T-cell (primary cell): ENCODE measurements at regions not wholly inside any gene's neighbourhood (a gene's known extent, or its start where the extent isn't known, plus 50 kb on each side); places are given as distances from the start of the nearest gene placed in this dataset.

Source experiments
- ATAC-seq, 4 experiments: fragments of 200-7000 bp in 3 of 4; fragments of 150-1000 bp in 1 of 4; cut with Tn5 transposase; replicated peaks in 1 of 4; 1 replicate in 3 of 4; 2 replicates in 1 of 4; pipeline ENCODE4 v1.10.0; 2021; ENCODE audit warnings: moderate library complexity in 3 of 4, mild to moderate bottlenecking in 2 of 4, moderate number of reproducible peaks in 1 of 4
- CTCF ChIA-PET, 2 donors: fragments of 300-600 bp; sonication (Branson Sonifier 250); formaldehyde crosslinking; loops; one replicate each; lab custom pipeline; 2022; ENCODE audit warnings: antibody characterized with exemption in 2 of 2; lab: Charles Lee
- POLR2A ChIA-PET, 2 donors: fragments of 300-600 bp; sonication (Branson Sonifier 250); formaldehyde crosslinking; loops; one replicate each; lab custom pipeline; 2022; ENCODE audit warnings: antibody characterized with exemption in 2 of 2; lab: Charles Lee
- DNase-seq, 35 experiments: peaks; one replicate each; pipeline versions ENCODE4 v3.0.0 to v3.0.0-alpha.2; 2013 to 2023
- H3K27ac ChIP-seq: one replicate; pipeline ENCODE4 v1.5.1; 2013; ENCODE audit warnings: low read length
- H3K27me3 ChIP-seq, 2 experiments: replicated peaks in 1 of 2; 1 replicate in 1 of 2; 2 replicates in 1 of 2; pipeline versions ENCODE4 v1.6.1 to v1.7.0; 2013; ENCODE audit warnings: low read length in 1 of 2, mixed read lengths in 1 of 2; ENCODE audit not compliant: control insufficient read depth in 2 of 2, insufficient read depth in 2 of 2; ENCODE audit errors: extremely low read depth in 1 of 2
- H3K36me3 ChIP-seq, 2 donors: 1 replicate in 1 of 2; 2 replicates in 1 of 2; pipeline versions ENCODE4 v1.6.1 to v1.7.0; 2013; ENCODE audit warnings: low read length in 1 of 2; ENCODE audit not compliant: control insufficient read depth in 2 of 2, insufficient read depth in 1 of 2; ENCODE audit errors: extremely low read depth in 1 of 2
- H3K4me1 ChIP-seq, 2 experiments: 1 replicate in 1 of 2; 2 replicates in 1 of 2; pipeline versions ENCODE4 v1.6.1 to v1.7.0; 2013; ENCODE audit warnings: low read length in 2 of 2, mixed read lengths in 1 of 2; ENCODE audit not compliant: insufficient read depth in 2 of 2, control insufficient read depth in 1 of 2; ENCODE audit errors: extremely low read depth in 1 of 2
- H3K4me3 ChIP-seq, 2 donors: 1 replicate in 1 of 2; 2 replicates in 1 of 2; pipeline versions ENCODE4 v1.5.1 to v1.7.0; 2013; ENCODE audit warnings: mild to moderate bottlenecking in 2 of 2, low read length in 1 of 2, moderate library complexity in 1 of 2; ENCODE audit not compliant: control insufficient read depth in 1 of 2; ENCODE audit errors: extremely low read depth in 1 of 2
- H3K9me3 ChIP-seq: 2 replicates; pipeline ENCODE4 v1.7.0; 2013
- H3K27ac Mint-ChIP-seq, 2 donors: one replicate each; pipeline ENCODE4 v1.8.0; 2020 to 2021; ENCODE audit warnings: mild to moderate bottlenecking in 2 of 2, mixed read lengths in 2 of 2
- H3K27me3 Mint-ChIP-seq, 2 donors: one replicate each; pipeline ENCODE4 v1.8.0; 2021 to 2022; ENCODE audit warnings: mixed read lengths in 2 of 2
- H3K36me3 Mint-ChIP-seq: one replicate; pipeline ENCODE4 v1.8.0; 2021; ENCODE audit warnings: mixed read lengths
- H3K4me1 Mint-ChIP-seq, 3 donors: one replicate each; pipeline ENCODE4 v1.8.0; 2020 to 2022; ENCODE audit warnings: mixed read lengths in 3 of 3, mild to moderate bottlenecking in 1 of 3
- H3K4me3 Mint-ChIP-seq, 3 donors: one replicate each; pipeline ENCODE4 v1.8.0; 2020 to 2022; ENCODE audit warnings: mild to moderate bottlenecking in 3 of 3, mixed read lengths in 3 of 3, moderate library complexity in 3 of 3
- H3K9me3 Mint-ChIP-seq, 3 donors: one replicate each; pipeline ENCODE4 v1.8.0; 2020 to 2022; ENCODE audit warnings: mixed read lengths in 3 of 3
- WGBS: methylation state at CpG from one replicate; pipeline ENCODE4 v1.1.5; 2013; ENCODE audit warnings: missing lambda C conversion rate; ENCODE audit not compliant: insufficient coverage; 5-methylcytosine and 5-hydroxymethylcytosine counted together

GRCh38 chr11:27841023-27841422 is 140.8 kb upstream of the BDNF start:
- Histone ChIP-seq H3K27me3 (no peaks in the 10 kb centered on the region), H3K9me3 (no peaks in the 10 kb centered on the region), H3K4me1 (no peaks in the 10 kb centered on the region), H3K36me3 (no peaks in the 10 kb centered on the region), H3K27ac (no peak overlapping the region), H3K4me3 (no peak overlapping the region)
- no peak overlapping the region for H3K27ac Mint-ChIP-seq
- H3K9me3 Mint-ChIP-seq: peaks cover 5 to 11% (median 6%) of the 10 kb centered on the region in 3 donors
- peaks cover 0 to 5% of the 10 kb centered on the region in 2 donors for H3K27me3 Mint-ChIP-seq
- ATAC-seq: no peak
- H3K4me3 Mint-ChIP-seq: no peak overlapping the region
- H3K36me3 Mint-ChIP-seq: no peaks in the 10 kb centered on the region
- ChIA-PET POLR2A (no interaction called here), CTCF (no interaction called here)
- DNase-seq: no peak
- no peaks in the 10 kb centered on the region for H3K4me1 Mint-ChIP-seq

GRCh38 chr11:27839226-27839913 is 139.1 kb upstream of the BDNF start:
- POLR2A ChIA-PET: no interaction called here
- no peak overlapping the region for H3K4me3 ChIP-seq
- no peaks in the 10 kb centered on the region for H3K4me1 ChIP-seq
- no peak overlapping the region for H3K27ac ChIP-seq
- no peak for DNase-seq
- H3K27me3 ChIP-seq: peaks cover 0 to 3% of the 10 kb centered on the region in 2 experiments
- peaks cover 0 to 8% (median 4%) of the 10 kb centered on the region in 3 donors for H3K9me3 Mint-ChIP-seq
- no peaks in the 10 kb centered on the region for H3K4me1 Mint-ChIP-seq
- no peaks in the 10 kb centered on the region for H3K36me3 ChIP-seq
- no peak for ATAC-seq
- CTCF ChIA-PET: interaction anchor here in 1 of 2 donors (1.4 kb wide), 1 partner anchor 690 kb away, joined by 4 read pairs; no protein-coding TSS in a partner anchor
- no peak overlapping the region for H3K27ac Mint-ChIP-seq
- H3K27me3 Mint-ChIP-seq: peaks cover 1 to 7% of the 10 kb centered on the region in 2 donors
- H3K36me3 Mint-ChIP-seq: no peaks in the 10 kb centered on the region
- H3K9me3 ChIP-seq: no peaks in the 10 kb centered on the region
- 71% methylated on average over 2 of the region's 3 CpGs for WGBS
- no peak overlapping the region for H3K4me3 Mint-ChIP-seq

GRCh38 chr11:27838674-27839073 is 138.4 kb upstream of the BDNF start:
- ChIA-PET POLR2A (no interaction called here), CTCF (interaction anchor here in 1 of 2 donors (1.4 kb wide), 1 partner anchor 690 kb away, joined by 4 read pairs; no protein-coding TSS in a partner anchor)
- DNase-seq: no peak
- H3K9me3 Mint-ChIP-seq: peaks cover 0 to 8% (median 4%) of the 10 kb centered on the region in 3 donors
- no peak overlapping the region for H3K4me3 Mint-ChIP-seq
- ATAC-seq: no peak
- no peaks in the 10 kb centered on the region for H3K36me3 Mint-ChIP-seq
- no peak overlapping the region for H3K27ac Mint-ChIP-seq
- peaks cover 1 to 7% of the 10 kb centered on the region in 2 donors for H3K27me3 Mint-ChIP-seq
- no peaks in the 10 kb centered on the region for H3K4me1 Mint-ChIP-seq
- Histone ChIP-seq H3K36me3 (no peaks in the 10 kb centered on the region), H3K27ac (no peak overlapping the region), H3K27me3 (peaks cover 0 to 3% of the 10 kb centered on the region in 2 experiments), H3K4me3 (no peak overlapping the region), H3K4me1 (no peaks in the 10 kb centered on the region), H3K9me3 (no peaks in the 10 kb centered on the region)
- WGBS: 43% methylated on average over 6 of the region's 6 CpGs

GRCh38 chr11:27837895-27838563 is 137.8 kb upstream of the BDNF start:
- ChIA-PET POLR2A (no interaction called here), CTCF (interaction anchor here in 1 of 2 donors (1.4 kb wide), 1 partner anchor 691 kb away, joined by 4 read pairs; no protein-coding TSS in a partner anchor)
- H3K4me1 Mint-ChIP-seq: no peaks in the 10 kb centered on the region
- Histone ChIP-seq H3K36me3 (no peaks in the 10 kb centered on the region), H3K27ac (no peak overlapping the region), H3K4me3 (no peak overlapping the region), H3K9me3 (no peaks in the 10 kb centered on the region), H3K4me1 (no peaks in the 10 kb centered on the region), H3K27me3 (peaks cover 0 to 3% of the 10 kb centered on the region in 2 experiments)
- DNase-seq: no peak
- H3K4me3 Mint-ChIP-seq: no peak overlapping the region
- H3K27me3 Mint-ChIP-seq: peaks cover 1 to 7% of the 10 kb centered on the region in 2 donors
- ATAC-seq: no peak
- H3K27ac Mint-ChIP-seq: no peak overlapping the region
- H3K9me3 Mint-ChIP-seq: peaks cover 0 to 8% (median 2%) of the 10 kb centered on the region in 3 donors
- no peaks in the 10 kb centered on the region for H3K36me3 Mint-ChIP-seq
- 56% methylated on average over 2 of the region's 2 CpGs for WGBS

GRCh38 chr11:27830206-27830605 is 130.0 kb upstream of the BDNF start:
- peaks cover 0 to 9% of the 10 kb centered on the region in 2 experiments for H3K27me3 ChIP-seq
- POLR2A ChIA-PET: no interaction called here
- no peak overlapping the region for H3K27ac Mint-ChIP-seq
- no peaks in the 10 kb centered on the region for H3K36me3 Mint-ChIP-seq
- H3K9me3 ChIP-seq: no peaks in the 10 kb centered on the region
- no peak overlapping the region for H3K4me3 Mint-ChIP-seq
- H3K9me3 Mint-ChIP-seq: no peaks in the 10 kb centered on the region
- no peak overlapping the region for H3K27ac ChIP-seq
- no peaks in the 10 kb centered on the region for H3K36me3 ChIP-seq
- 47% methylated on average over 3 of the region's 3 CpGs for WGBS
- CTCF ChIA-PET: no interaction called here
- ATAC-seq (peak in 1 of 4 experiments; percentile 31), DNase-seq (no peak)
- H3K4me1 ChIP-seq: no peaks in the 10 kb centered on the region
- H3K4me1 Mint-ChIP-seq: no peaks in the 10 kb centered on the region
- no peak overlapping the region for H3K4me3 ChIP-seq
- peaks cover 0 to 4% of the 10 kb centered on the region in 2 donors for H3K27me3 Mint-ChIP-seq

- ChIA-PET POLR2A (no interaction called here), CTCF (no interaction called here)
- H3K36me3 ChIP-seq: no peaks in the 10 kb centered on the region
- no peak overlapping the region for H3K27ac ChIP-seq
- ATAC-seq: no peak
- H3K4me3 Mint-ChIP-seq: no peak overlapping the region
- no peaks in the 10 kb centered on the region for H3K9me3 ChIP-seq
- no peak overlapping the region for H3K27ac Mint-ChIP-seq
- no peaks in the 10 kb centered on the region for H3K27me3 Mint-ChIP-seq
- no peaks in the 10 kb centered on the region for H3K27me3 ChIP-seq
- H3K4me1 ChIP-seq: no peaks in the 10 kb centered on the region
- no peak overlapping the region for H3K4me3 ChIP-seq
- H3K9me3 Mint-ChIP-seq: peaks cover 0 to 4% (median 3%) of the 10 kb centered on the region in 3 donors
- no peaks in the 10 kb centered on the region for H3K36me3 Mint-ChIP-seq
- no peak for DNase-seq
- no peaks in the 10 kb centered on the region for H3K4me1 Mint-ChIP-seq
These were observed 120.0 kb upstream of the BDNF start for GRCh38 chr11:27820249-27820648.
